ENCODE measurements at regions not wholly inside any gene's neighbourhood (a gene's known extent, or its start where the extent isn't known, plus 50 kb on each side); places are given as distances from the start of the nearest gene placed in this dataset.

DNA sequence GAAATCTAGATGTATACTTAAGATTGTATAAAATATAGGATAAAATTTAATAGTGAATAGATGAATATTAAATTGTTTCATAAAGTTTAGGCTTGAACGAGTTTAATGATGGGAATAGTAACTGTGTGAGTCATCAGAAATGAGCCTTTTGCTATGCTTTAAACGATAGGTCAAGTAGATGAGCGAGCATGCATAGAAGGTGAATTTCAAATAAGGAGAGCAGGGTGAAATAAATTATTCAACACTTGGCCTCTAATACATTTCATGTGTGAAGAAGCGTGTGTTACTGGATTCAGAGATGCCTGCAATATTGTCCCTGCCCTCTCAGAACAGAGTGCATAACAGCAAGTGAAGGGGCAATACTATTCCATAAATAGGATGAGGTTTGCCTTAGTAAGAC, 74.4 kb upstream of the EYA4 start:
- no peak for DNase-seq (ENCODE audit: low spot score, unreplicated experiment)
- Mint-ChIP-seq H3K9me3 (ENCODE audit: low read depth) (no peaks in the 10 kb centered on the region), H3K4me1 (ENCODE audit: low read depth) (no peaks in the 10 kb centered on the region), H3K27me3 (peaks cover 31% of the 10 kb centered on the region), H3K36me3 (ENCODE audit: insufficient read depth) (no peaks in the 10 kb centered on the region), H3K27ac (no peak overlapping the region), H3K4me3 (ENCODE audit: low read depth) (no peak overlapping the region)
- no peak for TF ChIP-seq CTCF (IDR thresholded peaks at IDR 0.05; ENCODE audit: unreplicated experiment)

DNA sequence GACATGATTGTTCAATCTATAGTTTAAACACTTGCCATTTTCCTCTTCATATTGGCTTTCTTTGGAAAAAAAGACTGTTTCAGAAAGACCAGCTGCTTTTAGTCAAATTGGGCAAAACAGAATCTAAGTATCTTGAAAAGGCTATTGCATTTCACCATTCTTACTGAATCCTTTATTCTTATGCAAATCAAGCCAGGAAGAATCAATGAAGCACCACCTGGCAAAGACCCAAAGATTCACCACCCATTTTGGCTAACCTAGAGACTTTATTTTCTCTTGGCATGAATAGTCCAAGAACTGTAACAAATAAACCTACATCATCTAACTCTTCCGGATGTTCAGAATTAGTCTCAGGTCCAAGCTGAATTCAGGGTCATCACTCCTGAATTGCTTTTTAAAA, 71.3 kb upstream of the EYA4 start:
- Mint-ChIP-seq H3K36me3 (ENCODE audit: insufficient read depth) (no peaks in the 10 kb centered on the region), H3K27ac (no peak overlapping the region), H3K27me3 (peaks cover 21% of the 10 kb centered on the region), H3K4me1 (ENCODE audit: low read depth) (peaks cover 2% of the 10 kb centered on the region), H3K4me3 (ENCODE audit: low read depth) (no peak overlapping the region), H3K9me3 (ENCODE audit: low read depth) (no peaks in the 10 kb centered on the region)
- no peak for DNase-seq (ENCODE audit: low spot score, unreplicated experiment)
- no peak for TF ChIP-seq CTCF (IDR thresholded peaks at IDR 0.05; ENCODE audit: unreplicated experiment)

- H3K4me1 Mint-ChIP-seq (ENCODE audit: low read depth) = peaks cover 2% of the 10 kb centered on the region
- peaks cover 21% of the 10 kb centered on the region for H3K27me3 Mint-ChIP-seq
- no peak for TF ChIP-seq CTCF (IDR thresholded peaks at IDR 0.05; ENCODE audit: unreplicated experiment)
- no peak overlapping the region for H3K27ac Mint-ChIP-seq
- no peaks in the 10 kb centered on the region for H3K9me3 Mint-ChIP-seq (ENCODE audit: low read depth)
- no peak for DNase-seq (ENCODE audit: low spot score, unreplicated experiment)
- no peaks in the 10 kb centered on the region for H3K36me3 Mint-ChIP-seq (ENCODE audit: insufficient read depth)
- H3K4me3 Mint-ChIP-seq (ENCODE audit: low read depth) = no peak overlapping the region
Measured at GRCh38 chr6:133170602-133171001, 70.6 kb upstream of the EYA4 start.

- no peaks in the 10 kb centered on the region for H3K36me3 Mint-ChIP-seq (ENCODE audit: insufficient read depth)
- peaks cover 13% of the 10 kb centered on the region for H3K27me3 Mint-ChIP-seq
- no peaks in the 10 kb centered on the region for H3K9me3 Mint-ChIP-seq (ENCODE audit: low read depth)
- TF ChIP-seq CTCF (IDR thresholded peaks at IDR 0.05; ENCODE audit: unreplicated experiment) = no peak
- H3K4me3 Mint-ChIP-seq (ENCODE audit: low read depth) = no peak overlapping the region
- DNase-seq (ENCODE audit: low spot score, unreplicated experiment) = no peak
- H3K4me1 Mint-ChIP-seq (ENCODE audit: low read depth) = peaks cover 2% of the 10 kb centered on the region
- H3K27ac Mint-ChIP-seq = no peak overlapping the region
Measured at GRCh38 chr6:133171989-133172604, 69.1 kb upstream of the EYA4 start.

GRCh38 chr6:133173276-133173675, 67.9 kb upstream of the EYA4 start:
- H3K36me3 Mint-ChIP-seq (ENCODE audit: insufficient read depth) = no peaks in the 10 kb centered on the region
- H3K4me3 Mint-ChIP-seq (ENCODE audit: low read depth) = no peak overlapping the region
- peaks cover 2% of the 10 kb centered on the region for H3K4me1 Mint-ChIP-seq (ENCODE audit: low read depth)
- no peak for TF ChIP-seq CTCF (IDR thresholded peaks at IDR 0.05; ENCODE audit: unreplicated experiment)
- DNase-seq (ENCODE audit: low spot score, unreplicated experiment) = no peak
- H3K27ac Mint-ChIP-seq = no peak overlapping the region
- peaks cover under 1% of the 10 kb centered on the region for H3K9me3 Mint-ChIP-seq (ENCODE audit: low read depth)
- peaks cover 5% of the 10 kb centered on the region for H3K27me3 Mint-ChIP-seq
